ENCODE measurements at regions not wholly inside any gene's neighbourhood (a gene's known extent, or its start where the extent isn't known, plus 50 kb on each side); places are given as distances from the start of the nearest gene placed in this dataset.
"Not testable (repeated sequence)": the region's sequence is repeated elsewhere in the genome, so short reads cannot be mapped to it uniquely, and the experiment has no call there.

DNA sequence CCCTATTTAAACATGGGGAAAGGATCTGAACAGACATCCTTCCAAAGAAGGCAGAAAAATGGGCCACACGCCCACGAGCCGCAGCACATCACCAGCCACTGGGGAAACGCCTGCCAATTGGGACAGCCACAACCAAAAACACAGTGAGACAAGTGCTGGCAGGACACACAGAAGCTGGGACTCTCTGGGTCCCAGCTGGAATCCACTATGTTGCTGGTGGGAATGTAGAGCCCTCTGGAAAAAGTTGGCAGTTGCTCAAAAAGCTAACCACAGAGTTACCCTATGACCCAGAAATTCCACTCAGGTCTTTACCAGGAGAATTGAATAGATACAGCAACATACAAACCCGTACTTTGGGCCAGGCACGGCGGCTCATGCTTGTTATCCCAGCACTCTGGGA lies 5355.6 kb upstream of the TPTE start:
- not testable (repeated sequence) for TF ChIP-seq YY1 (IDR thresholded peaks at IDR 0.05; ENCODE audit: insufficient read depth, insufficient read length); ZNF274 (IDR thresholded peaks at IDR 0.05; ENCODE audit: low read depth, low read length)

All from NT2/D1 (cell line).